K562 (cell line): ENCODE measurements at regions not wholly inside any gene's neighbourhood (a gene's known extent, or its start where the extent isn't known, plus 50 kb on each side); places are given as distances from the start of the nearest gene placed in this dataset.

Experiments
- ATAC-seq: fragments of 200-7000 bp; cut with Tn5 transposase; 3 replicates; pipeline ENCODE4 v1.9.1; 2020; ENCODE audit warnings: moderate library complexity
- BruUV-seq: library from RNA; stranded (reverse); fragments of 400-500 nt; replicated peaks from 2 replicates; lab custom pipeline; 2021; lab: Mats Ljungman, UMichigan
- CTCF ChIA-PET: fragments of 300-600 bp; formaldehyde crosslinking; extraction: SDS; loops from one replicate; lab custom pipeline; 2021; ENCODE audit warnings: low intra/inter-chr PET ratio; lab: Yijun Ruan, JAX
- POLR2A ChIA-PET: fragments of 300-600, 350-650 bp; sonication (Branson Sonifier 250); formaldehyde crosslinking; extraction: SDS; loops from one replicate; lab custom pipeline; 2021; ENCODE audit warnings: antibody characterized with exemption, inconsistent platforms; lab: Yijun Ruan, JAX
- DNase-seq, 4 experiments: peaks; one replicate each; pipeline versions ENCODE4 v3.0.0 to v3.0.0-alpha.2; 2011 to 2018; ENCODE audit warnings: low spot score in 3 of 4, mixed read lengths in 3 of 4; ENCODE audit errors: extremely low read depth in 1 of 4
- FAIRE-seq: peaks from 2 replicates; lab custom pipeline; 2011; peaks lifted over from hg19 to GRCh38; lab: Jason Lieb, UNC
- H2AFZ ChIP-seq: 2 replicates; pipeline ENCODE4 v1.6.0; 2011; ENCODE audit warnings: low read depth, low read length, control low read depth, inconsistent platforms
- H3K27ac ChIP-seq: fragments of 200-600 bp; 3 replicates; pipeline ENCODE4 v1.8.0; 2011; ENCODE audit warnings: low read depth, mild to moderate bottlenecking, control low read depth, inconsistent platforms, low read length, moderate library complexity, mixed read lengths; ENCODE audit errors: extremely low read depth
- H3K27me3 ChIP-seq, 2 experiments: fragments of 300-600 bp in 1 of 2; 2 replicates in 1 of 2; 3 replicates in 1 of 2; pipeline versions ENCODE4 v1.6.0 to v1.8.0; 2011; ENCODE audit warnings: inconsistent platforms in 2 of 2, low read length in 2 of 2, mild to moderate bottlenecking in 1 of 2, mixed read lengths in 1 of 2, moderate library complexity in 1 of 2; ENCODE audit not compliant: control insufficient read depth in 2 of 2, insufficient read depth in 2 of 2
- H3K36me3 ChIP-seq: fragments of 300-600 bp; 3 replicates; pipeline ENCODE4 v1.8.0; 2011; ENCODE audit warnings: mild to moderate bottlenecking, low read length, inconsistent platforms; ENCODE audit not compliant: control insufficient read depth, insufficient read depth
- H3K4me1 ChIP-seq, 2 experiments: fragments of 200-600 bp in 1 of 2; replicated peaks in 1 of 2; 2 replicates in 1 of 2; 3 replicates in 1 of 2; pipeline versions ENCODE4 v1.5.1 to v1.8.0; 2011; ENCODE audit warnings: inconsistent platforms in 2 of 2, low read length in 2 of 2, mild to moderate bottlenecking in 1 of 2, mixed read lengths in 1 of 2, moderate library complexity in 1 of 2; ENCODE audit not compliant: control insufficient read depth in 2 of 2, insufficient read depth in 2 of 2
- H3K4me2 ChIP-seq: 2 replicates; pipeline ENCODE4 v1.6.1; 2011; ENCODE audit warnings: low read length, control low read depth, inconsistent platforms, mixed read lengths; ENCODE audit not compliant: insufficient read depth
- H3K4me3 ChIP-seq: fragments of 200-600 bp; sonication (generic), shearing (Covaris generic); 2 replicates; pipeline ENCODE4 v1.5.1; 2016; ENCODE audit warnings: control low read depth, inconsistent platforms
- H3K79me2 ChIP-seq: fragments of 200-600 bp; 3 replicates; pipeline ENCODE4 v1.8.0; 2011; ENCODE audit warnings: low read length, inconsistent platforms; ENCODE audit not compliant: control insufficient read depth, insufficient read depth
- H3K9ac ChIP-seq, 2 experiments: 2 replicates each; pipeline versions ENCODE4 v1.6.0 to v1.6.1; 2011; ENCODE audit warnings: low read depth in 2 of 2, low read length in 2 of 2, control low read depth in 1 of 2, inconsistent platforms in 1 of 2, mild to moderate bottlenecking in 1 of 2, mixed read lengths in 1 of 2; ENCODE audit not compliant: insufficient read depth in 1 of 2
- H3K9me1 ChIP-seq: one replicate; pipeline ENCODE4 v1.6.0; 2011; ENCODE audit warnings: inconsistent platforms, mild to moderate bottlenecking, low read length, moderate library complexity; ENCODE audit not compliant: control insufficient read depth, insufficient read depth
- H3K9me3 ChIP-seq: replicated peaks from 2 replicates; pipeline ENCODE4 v1.5.1; 2011; ENCODE audit warnings: low read depth, low read length, inconsistent platforms; ENCODE audit not compliant: control insufficient read depth, insufficient read depth
- H4K20me1 ChIP-seq: replicated peaks from 2 replicates; pipeline ENCODE4 v1.6.1; 2011; ENCODE audit warnings: low read length, inconsistent platforms, mixed read lengths; ENCODE audit not compliant: control insufficient read depth, insufficient read depth
- BCL6 ChIP-seq: fragments of 250-450 bp; sonication (Bioruptor Pico); IDR thresholded peaks from 2 replicates; pipeline ENCODE4 v1.4.0; 2020
- CBX1 ChIP-seq: sonication (generic); IDR thresholded peaks from 2 replicates; pipeline ENCODE4 v1.6.1; 2016; ENCODE audit warnings: antibody characterized with exemption, low read depth, mild to moderate bottlenecking
- CCAR2 ChIP-seq: fragments of 200-400 bp; formaldehyde crosslinking; IDR thresholded peaks from 2 replicates; pipeline ENCODE4 v1.6.1; 2017; ENCODE audit warnings: mild to moderate bottlenecking, low read depth, low read length
- GTF2E2 ChIP-seq: fragments of 200-800 bp; sonication (Bioruptor generic); IDR thresholded peaks from 2 replicates; pipeline ENCODE4 v1.6.1; 2016; ENCODE audit warnings: missing genetic modification characterization, missing compliant biosample characterization
- IFI16 ChIP-seq: fragments of 250-450 bp; sonication (Bioruptor Pico); IDR thresholded peaks from 2 replicates; pipeline ENCODE4 v2.1.2; 2022; ENCODE audit warnings: mild to moderate bottlenecking, inconsistent platforms
- IRF2 ChIP-seq: sonication (generic); formaldehyde crosslinking; IDR thresholded peaks from 2 replicates; pipeline ENCODE4 v1.8.1; 2022; ENCODE audit warnings: mild to moderate bottlenecking, missing genetic modification reagents
- KDM4B ChIP-seq, 2 experiments: fragments of 450-650 bp in 1 of 2; sonication (generic) in 1 of 2; IDR thresholded peaks; 2 replicates each; pipeline ENCODE4 v1.6.1; 2016 to 2017; ENCODE audit warnings: borderline replicate concordance in 2 of 2, antibody characterized with exemption in 1 of 2, low read depth in 1 of 2, mild to moderate bottlenecking in 1 of 2
- KHSRP ChIP-seq: fragments of 450-650 bp; IDR thresholded peaks from 2 replicates; pipeline ENCODE4 v1.6.1; 2017
- PHF21A ChIP-seq: fragments of 450-650 bp; IDR thresholded peaks from 2 replicates; pipeline ENCODE4 v1.6.1; 2017; ENCODE audit warnings: low read depth, borderline replicate concordance
- SRF ChIP-seq, 2 experiments: fragments of 250-450, 450-650 bp in 1 of 2; sonication (Bioruptor Pico) in 1 of 2; sonication (generic) in 1 of 2; formaldehyde crosslinking; IDR thresholded peaks; 2 replicates each; pipeline versions ENCODE4 v1.5.0 to v1.5.1; 2020 to 2022; ENCODE audit warnings: mild to moderate bottlenecking in 1 of 2, missing genetic modification reagents in 1 of 2
- TCF7 ChIP-seq: sonication (generic); IDR thresholded peaks from 2 replicates; pipeline ENCODE4 v1.6.1; 2016; ENCODE audit warnings: antibody characterized with exemption, borderline replicate concordance
- THRAP3 ChIP-seq: fragments of 450-650 bp; IDR thresholded peaks from 2 replicates; pipeline ENCODE4 v1.6.1; 2016; ENCODE audit warnings: mild to moderate bottlenecking, inconsistent platforms, borderline replicate concordance
- TSC22D4 ChIP-seq: fragments of 450-650 bp; IDR thresholded peaks from 2 replicates; pipeline ENCODE4 v1.6.1; 2016; ENCODE audit warnings: missing genetic modification characterization, missing biosample characterization, control low read depth
- ZNF436 ChIP-seq: fragments of 250-450, 450-650 bp; sonication (Bioruptor Pico); formaldehyde crosslinking; IDR thresholded peaks from 2 replicates; pipeline ENCODE4 v1.7.0; 2020; ENCODE audit warnings: mild to moderate bottlenecking
- ZNF696 ChIP-seq: fragments of 250-450 bp; sonication (Bioruptor Pico); conservative IDR thresholded peaks from 2 replicates; pipeline ENCODE4 v1.4.0; 2020; ENCODE audit warnings: mild to moderate bottlenecking, moderate library complexity
- WGBS: fragments of 100-300 bp; shearing (Covaris generic); methylation state at CpG from one replicate; pipeline ENCODE4 v1.1.6; 2016; ENCODE audit warnings: low coverage, mixed read lengths; ENCODE audit not compliant: insufficient coverage; ENCODE audit errors: missing lambda C conversion rate; 5-methylcytosine and 5-hydroxymethylcytosine counted together
- in situ Hi-C: fragments of 300-500 bp; cut with MboI; formaldehyde crosslinking; loops from 4 replicates; pipeline ENCODE4 v1.15.0; 2018; ENCODE audit warnings: inconsistent platforms, mixed read lengths
- intact Hi-C: fragments of 100-400 bp; cut with micrococcal nuclease; formaldehyde crosslinking; loops from 2 replicates; pipeline ENCODE4 v1.14.2; 2022
- TF ChIP-seq, protein P1 (sequence below): fragments of 450-650 bp; formaldehyde crosslinking; IDR thresholded peaks from 2 replicates; pipeline ENCODE4 v1.4.0; 2020; ENCODE audit warnings: mild to moderate bottlenecking, mixed read lengths
- TF ChIP-seq, protein P2 (sequence below): sonication (generic); formaldehyde crosslinking; IDR thresholded peaks from 2 replicates; pipeline ENCODE4 v1.8.0; 2022; ENCODE audit warnings: missing genetic modification reagents, mild to moderate bottlenecking, borderline replicate concordance
- TF ChIP-seq, protein P3 (sequence below): fragments of 450-650 bp; formaldehyde crosslinking; IDR thresholded peaks from 2 replicates; pipeline ENCODE4 v1.4.0; 2022; ENCODE audit warnings: mild to moderate bottlenecking, moderate library complexity

DNA sequence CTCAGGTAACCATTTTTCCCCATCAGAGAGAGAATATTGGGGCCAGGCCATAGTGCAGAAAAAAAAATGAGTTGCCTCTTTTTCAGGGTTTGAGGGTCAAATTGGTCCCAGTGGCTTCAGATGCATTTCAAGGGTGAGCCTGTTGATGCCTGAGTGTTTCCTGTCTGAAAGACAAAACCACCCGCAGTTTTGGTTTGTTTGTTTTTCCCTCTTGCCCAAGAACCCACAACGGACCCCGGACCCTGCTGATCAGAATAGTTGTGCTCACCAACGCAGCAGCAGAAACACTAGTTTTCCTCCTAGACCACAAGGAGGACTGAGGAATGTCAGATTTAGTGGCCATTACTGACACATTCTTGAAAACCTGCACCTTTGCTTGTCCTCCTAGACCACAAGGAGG is 1433.1 kb downstream of the PLA2G4A start:
- no peak overlapping the region for H3K27ac ChIP-seq
- H3K9me1 ChIP-seq, result no peaks in the 10 kb centered on the region
- no peaks in the 10 kb centered on the region for H3K36me3 ChIP-seq
- CTCF ChIA-PET, result no interaction called here
- H3K79me2 ChIP-seq, result no peaks in the 10 kb centered on the region
- no TSS peak for BruUV-seq
- in situ Hi-C loops, result no loop called here
- intact Hi-C loops, result no loop called here
- ATAC-seq, result no peak
- no peaks in the 10 kb centered on the region for H3K27me3 ChIP-seq
- POLR2A ChIA-PET, result no interaction called here
- no peak for FAIRE-seq
- no peak for DNase-seq
- no peak overlapping the region for H2AFZ ChIP-seq
- H3K9ac ChIP-seq, result no peak overlapping the region
- WGBS, result 0% methylated on average over 4 of the region's 4 CpGs
- peaks cover 3% of the 10 kb centered on the region; the same call in 1 of the 2 replicates for H3K9me3 ChIP-seq
- no peaks in the 10 kb centered on the region for H4K20me1 ChIP-seq
- TF ChIP-seq KHSRP (no peak), KDM4B (IDR thresholded peaks at IDR 0.05; ENCODE audit: borderline replicate concordance in 2 of 2, low read depth in 1 of 2) (no peak), GTF2E2 (no peak), IFI16 (no peak), ZNF696 (CRISPR knock-in tag) (no peak), THRAP3 (no peak), SRF (CRISPR knock-in tag; IDR thresholded peaks at IDR 0.05) (no peak), TCF7 (no peak), PHF21A (no peak), ZNF436 (CRISPR knock-in tag) (no peak), CCAR2 (no peak), CBX1 (no peak), TSC22D4 (tag) (no peak), BCL6 (CRISPR knock-in tag) (no peak), IRF2 (no peak)
- TF ChIP-seq, protein P1, sequence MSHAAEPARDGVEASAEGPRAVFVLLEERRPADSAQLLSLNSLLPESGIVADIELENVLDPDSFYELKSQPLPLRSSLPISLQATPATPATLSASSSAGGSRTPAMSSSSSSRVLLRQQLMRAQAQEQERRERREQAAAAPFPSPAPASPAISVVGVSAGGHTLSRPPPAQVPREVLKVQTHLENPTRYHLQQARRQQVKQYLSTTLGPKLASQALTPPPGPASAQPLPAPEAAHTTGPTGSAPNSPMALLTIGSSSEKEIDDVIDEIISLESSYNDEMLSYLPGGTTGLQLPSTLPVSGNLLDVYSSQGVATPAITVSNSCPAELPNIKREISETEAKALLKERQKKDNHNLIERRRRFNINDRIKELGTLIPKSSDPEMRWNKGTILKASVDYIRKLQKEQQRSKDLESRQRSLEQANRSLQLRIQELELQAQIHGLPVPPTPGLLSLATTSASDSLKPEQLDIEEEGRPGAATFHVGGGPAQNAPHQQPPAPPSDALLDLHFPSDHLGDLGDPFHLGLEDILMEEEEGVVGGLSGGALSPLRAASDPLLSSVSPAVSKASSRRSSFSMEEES (CRISPR knock-in tag), result no peak
- TF ChIP-seq, protein P2, sequence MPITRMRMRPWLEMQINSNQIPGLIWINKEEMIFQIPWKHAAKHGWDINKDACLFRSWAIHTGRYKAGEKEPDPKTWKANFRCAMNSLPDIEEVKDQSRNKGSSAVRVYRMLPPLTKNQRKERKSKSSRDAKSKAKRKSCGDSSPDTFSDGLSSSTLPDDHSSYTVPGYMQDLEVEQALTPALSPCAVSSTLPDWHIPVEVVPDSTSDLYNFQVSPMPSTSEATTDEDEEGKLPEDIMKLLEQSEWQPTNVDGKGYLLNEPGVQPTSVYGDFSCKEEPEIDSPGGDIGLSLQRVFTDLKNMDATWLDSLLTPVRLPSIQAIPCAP (CRISPR knock-in tag), result no peak
- TF ChIP-seq, protein P3, sequence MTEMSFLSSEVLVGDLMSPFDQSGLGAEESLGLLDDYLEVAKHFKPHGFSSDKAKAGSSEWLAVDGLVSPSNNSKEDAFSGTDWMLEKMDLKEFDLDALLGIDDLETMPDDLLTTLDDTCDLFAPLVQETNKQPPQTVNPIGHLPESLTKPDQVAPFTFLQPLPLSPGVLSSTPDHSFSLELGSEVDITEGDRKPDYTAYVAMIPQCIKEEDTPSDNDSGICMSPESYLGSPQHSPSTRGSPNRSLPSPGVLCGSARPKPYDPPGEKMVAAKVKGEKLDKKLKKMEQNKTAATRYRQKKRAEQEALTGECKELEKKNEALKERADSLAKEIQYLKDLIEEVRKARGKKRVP, result no peak
- H3K4me3 ChIP-seq, result no peak overlapping the region
- H3K4me1 ChIP-seq, result no peaks in the 10 kb centered on the region
- no peak overlapping the region for H3K4me2 ChIP-seq
